HEK293 (cell line): ENCODE measurements at regions not wholly inside any gene's neighbourhood (a gene's known extent, or its start where the extent isn't known, plus 50 kb on each side); places are given as distances from the start of the nearest gene placed in this dataset.

Experiments used
- CTCF ChIA-PET: fragments of 350-600 bp; formaldehyde crosslinking; extraction: SDS; loops from one replicate; lab custom pipeline; 2021; ENCODE audit warnings: antibody characterized with exemption; lab: Yijun Ruan, JAX
- POLR2A ChIA-PET: fragments of 300-600 bp; formaldehyde crosslinking; extraction: SDS; loops from one replicate; lab custom pipeline; 2020; ENCODE audit warnings: antibody characterized with exemption, inconsistent platforms; lab: Yijun Ruan, JAX
- H3K27ac ChIP-seq: fragments of 200-500 bp; sonication (Bioruptor generic); 2 replicates; pipeline ENCODE4 v1.5.1; 2014; ENCODE audit warnings: low read depth, low read length, control low read depth, inconsistent platforms; ENCODE audit errors: extremely low read depth
- H3K36me3 ChIP-seq, 2 experiments: fragments of 200-500 bp in 1 of 2; sonication (Bioruptor generic) in 1 of 2; 1 replicate in 1 of 2; 2 replicates in 1 of 2; pipeline ENCODE4 v1.5.1; 2014 to 2017; ENCODE audit warnings: inconsistent platforms in 2 of 2, low read length in 2 of 2; ENCODE audit not compliant: control insufficient read depth in 2 of 2, insufficient read depth in 1 of 2
- H3K4me1 ChIP-seq: fragments of 200-500 bp; sonication (Bioruptor generic); 2 replicates; pipeline ENCODE4 v1.5.1; 2014; ENCODE audit warnings: mild to moderate bottlenecking, low read length, inconsistent platforms; ENCODE audit not compliant: control insufficient read depth, insufficient read depth
- H3K4me3 ChIP-seq: 2 replicates; pipeline ENCODE4 v1.5.1; 2011; ENCODE audit warnings: low read depth, mild to moderate bottlenecking, control low read depth, low read length, moderate library complexity
- H3K9me3 ChIP-seq: fragments of 200-500 bp; sonication (Bioruptor generic); 2 replicates; pipeline ENCODE4 v1.5.1; 2014; ENCODE audit warnings: low read depth, low read length, inconsistent platforms; ENCODE audit not compliant: control insufficient read depth, insufficient read depth
- BCL6B ChIP-seq: fragments of 450-650 bp; formaldehyde crosslinking; IDR thresholded peaks from 2 replicates; pipeline ENCODE4 v1.5.1; 2017; ENCODE audit warnings: missing biosample characterization, missing genetic modification characterization
- GLIS1 ChIP-seq: fragments of 450-650 bp; formaldehyde crosslinking; IDR thresholded peaks from 2 replicates; pipeline ENCODE4 v1.5.1; 2016; ENCODE audit warnings: missing biosample characterization, missing genetic modification characterization
- KLF7 ChIP-seq: fragments of 450-650 bp; formaldehyde crosslinking; IDR thresholded peaks from 2 replicates; pipeline ENCODE4 v1.5.1; 2016; ENCODE audit warnings: missing biosample characterization, missing genetic modification characterization, borderline replicate concordance
- MYNN ChIP-seq: fragments of 450-650 bp; formaldehyde crosslinking; IDR thresholded peaks from 2 replicates; pipeline ENCODE4 v1.5.1; 2016; ENCODE audit warnings: missing biosample characterization, missing genetic modification characterization, borderline replicate concordance
- MZF1 ChIP-seq: fragments of 450-650 bp; formaldehyde crosslinking; IDR thresholded peaks from 2 replicates; pipeline ENCODE4 v1.5.1; 2017; ENCODE audit warnings: missing biosample characterization, missing genetic modification characterization, borderline replicate concordance
- PBX3 ChIP-seq: sonication (generic); formaldehyde crosslinking; IDR thresholded peaks from 2 replicates; pipeline ENCODE4 v1.8.1; 2022; ENCODE audit warnings: mild to moderate bottlenecking, moderate library complexity, missing genetic modification reagents
- RBAK ChIP-seq: fragments of 450-650 bp; formaldehyde crosslinking; IDR thresholded peaks from 2 replicates; pipeline ENCODE4 v1.5.1; 2016; ENCODE audit warnings: missing biosample characterization, missing genetic modification characterization
- SCRT2 ChIP-seq: fragments of 450-650 bp; formaldehyde crosslinking; IDR thresholded peaks from 2 replicates; pipeline ENCODE4 v1.5.1; 2016; ENCODE audit warnings: missing biosample characterization, missing genetic modification characterization
- ZEB2 ChIP-seq: fragments of 450-650 bp; formaldehyde crosslinking; IDR thresholded peaks from 2 replicates; pipeline ENCODE4 v1.5.1; 2016; ENCODE audit warnings: missing biosample characterization, missing genetic modification characterization
- ZIC2 ChIP-seq: fragments of 450-650 bp; formaldehyde crosslinking; IDR thresholded peaks from 2 replicates; pipeline ENCODE4 v1.5.1; 2016; ENCODE audit warnings: missing biosample characterization, missing genetic modification characterization
- ZNF274 ChIP-seq, 2 experiments: fragments of 200-500 bp in 1 of 2; fragments of 450-650 bp in 1 of 2; sonication (Bioruptor generic) in 1 of 2; formaldehyde crosslinking in 1 of 2; IDR thresholded peaks; 2 replicates each; pipeline versions ENCODE4 v1.5.1 to v1.6.1; 2014 to 2016; ENCODE audit warnings: borderline replicate concordance in 1 of 2, inconsistent platforms in 1 of 2, low read length in 1 of 2, missing biosample characterization in 1 of 2, missing genetic modification characterization in 1 of 2
- ZNF391 ChIP-seq: fragments of 450-650 bp; formaldehyde crosslinking; IDR thresholded peaks from 2 replicates; pipeline ENCODE4 v1.5.1; 2016; ENCODE audit warnings: low read depth, missing biosample characterization, missing genetic modification characterization, borderline replicate concordance
- ZNF404 ChIP-seq: fragments of 450-650 bp; formaldehyde crosslinking; IDR thresholded peaks from 2 replicates; pipeline ENCODE4 v1.5.1; 2017; ENCODE audit warnings: missing biosample characterization, missing genetic modification characterization
- ZNF544 ChIP-seq: fragments of 450-650 bp; formaldehyde crosslinking; IDR thresholded peaks from 2 replicates; pipeline ENCODE4 v1.5.0; 2017; ENCODE audit warnings: missing biosample characterization, missing genetic modification characterization
- ZNF558 ChIP-seq: fragments of 450-650 bp; formaldehyde crosslinking; IDR thresholded peaks from 2 replicates; pipeline ENCODE4 v1.5.1; 2016; ENCODE audit warnings: missing biosample characterization, missing genetic modification characterization
- ZNF596 ChIP-seq: fragments of 450-650 bp; IDR thresholded peaks from 2 replicates; pipeline ENCODE4 v1.5.0; 2018; ENCODE audit warnings: missing biosample characterization, mild to moderate bottlenecking, missing genetic modification characterization, moderate library complexity
- ZNF707 ChIP-seq: fragments of 450-650 bp; formaldehyde crosslinking; IDR thresholded peaks from 2 replicates; pipeline ENCODE4 v1.5.1; 2016; ENCODE audit warnings: missing biosample characterization, missing genetic modification characterization
- ZXDB ChIP-seq: fragments of 450-650 bp; formaldehyde crosslinking; IDR thresholded peaks from 2 replicates; pipeline ENCODE4 v1.5.1; 2016; ENCODE audit warnings: missing biosample characterization, missing genetic modification characterization

- Histone ChIP-seq H3K36me3 (no peaks in the 10 kb centered on the region), H3K9me3 (no peaks in the 10 kb centered on the region), H3K27ac (no peak overlapping the region), H3K4me3 (no peak overlapping the region), H3K4me1 (no peaks in the 10 kb centered on the region)
- no peak for TF ChIP-seq MZF1 (tag by site-specific recombination)
- no peak for TF ChIP-seq BCL6B (tag by site-specific recombination)
- no peak for TF ChIP-seq ZNF544 (tag by site-specific recombination)
- TF ChIP-seq MYNN (tag by site-specific recombination) = no peak
- no peak for TF ChIP-seq ZEB2 (tag by site-specific recombination)
- no peak for TF ChIP-seq ZNF558 (tag by site-specific recombination)
- no peak for TF ChIP-seq SCRT2
- no peak for TF ChIP-seq RBAK (tag by site-specific recombination)
- no peak for TF ChIP-seq ZNF707 (tag by site-specific recombination)
- ChIA-PET POLR2A (no interaction called here), CTCF (no interaction called here)
These were observed 136.6 kb downstream of the C12orf75 start for GRCh38 chr12:105466901-105467598.

- CTCF ChIA-PET = no interaction called here
- H3K4me1 ChIP-seq = no peaks in the 10 kb centered on the region
- POLR2A ChIA-PET = no interaction called here
These were observed 137.3 kb downstream of the C12orf75 start for GRCh38 chr12:105467710-105468366.

GRCh38 chr12:105468464-105468863, 138.0 kb downstream of the C12orf75 start:
- no peak overlapping the region for H3K27ac ChIP-seq
- H3K36me3 ChIP-seq = no peaks in the 10 kb centered on the region
- ChIA-PET CTCF (no interaction called here), POLR2A (no interaction called here)
- H3K4me1 ChIP-seq = no peaks in the 10 kb centered on the region
- no peaks in the 10 kb centered on the region for H3K9me3 ChIP-seq
- no peak overlapping the region for H3K4me3 ChIP-seq
- TF ChIP-seq ZNF391 (tag by site-specific recombination) = no peak
- TF ChIP-seq KLF7 (tag by site-specific recombination) = no peak
- no peak for TF ChIP-seq ZXDB (tag by site-specific recombination)
- TF ChIP-seq PBX3 (CRISPR knock-in tag) = no peak
- TF ChIP-seq ZNF274 (IDR thresholded peaks at IDR 0.05; ENCODE audit: low read length) = no peak
- no peak for TF ChIP-seq ZNF274 (tag by site-specific recombination; IDR thresholded peaks at IDR 0.05; ENCODE audit: borderline replicate concordance)

More at GRCh38 chr12:105467710-105468366, 137.3 kb downstream of the C12orf75 start:
- TF ChIP-seq ZNF391 (tag by site-specific recombination) = no peak
- no peak for TF ChIP-seq GLIS1
- no peak for TF ChIP-seq ZNF596 (tag by site-specific recombination)
- TF ChIP-seq ZIC2 (tag by site-specific recombination) = no peak
- TF ChIP-seq MZF1 (tag by site-specific recombination) = no peak
- no peak for TF ChIP-seq ZNF404 (tag by site-specific recombination)
- Histone ChIP-seq H3K27ac (no peak overlapping the region), H3K9me3 (no peaks in the 10 kb centered on the region), H3K36me3 (no peaks in the 10 kb centered on the region), H3K4me3 (no peak overlapping the region)
